Spinal cord (tissue), 9 donors: ENCODE measurements at regions not wholly inside any gene's neighbourhood (a gene's known extent, or its start where the extent isn't known, plus 50 kb on each side); places are given as distances from the start of the nearest gene placed in this dataset.

Experiments used
- DNase-seq, 6 donors: peaks; one replicate each; pipeline versions ENCODE4 v3.0.0 to v3.0.0-alpha.2; 2013 to 2015; ENCODE audit warnings: low spot score in 6 of 6, low read depth in 4 of 6
- H3K27ac ChIP-seq: one replicate; pipeline ENCODE4 v1.5.1; 2013; ENCODE audit warnings: low read depth, low read length, control low read depth
- H3K27me3 ChIP-seq: one replicate; pipeline ENCODE4 v1.6.1; 2013; ENCODE audit warnings: low read length; ENCODE audit not compliant: control insufficient read depth, insufficient read depth
- H3K36me3 ChIP-seq: one replicate; pipeline ENCODE4 v1.6.1; 2013; ENCODE audit warnings: low read length; ENCODE audit not compliant: control insufficient read depth, insufficient read depth
- H3K4me1 ChIP-seq: one replicate; pipeline ENCODE4 v1.6.1; 2013; ENCODE audit warnings: low read length; ENCODE audit not compliant: control insufficient read depth, insufficient read depth
- H3K4me3 ChIP-seq: one replicate; pipeline ENCODE4 v1.5.1; 2013; ENCODE audit warnings: low read depth, low read length, control low read depth
- H3K9me3 ChIP-seq: one replicate; pipeline ENCODE4 v1.6.1; 2013; ENCODE audit warnings: low read length; ENCODE audit not compliant: control insufficient read depth, insufficient read depth
- WGBS: methylation state at CpG from one replicate; pipeline ENCODE4 v1.1.5; 2013; ENCODE audit warnings: missing lambda C conversion rate; ENCODE audit not compliant: insufficient coverage; 5-methylcytosine and 5-hydroxymethylcytosine counted together
- donor health status: healthy.

DNA sequence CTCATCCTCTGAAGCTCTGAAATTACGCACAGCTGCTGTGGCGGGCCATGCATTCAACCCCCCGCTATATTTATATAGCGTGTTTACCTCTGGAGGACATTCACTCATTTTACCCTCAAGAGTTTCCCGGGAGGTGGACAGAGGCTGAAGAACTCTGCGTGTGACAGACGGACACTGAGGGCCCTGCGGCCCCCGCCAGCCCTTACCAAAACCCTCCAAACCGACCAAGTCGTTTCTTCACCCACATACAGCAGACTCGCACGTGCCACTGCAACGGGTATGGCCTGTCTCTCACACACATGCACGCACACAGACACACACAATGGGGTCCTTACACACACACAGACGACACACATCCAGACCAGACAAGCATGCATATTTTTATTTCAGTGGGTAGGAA is 216.4 kb upstream of the FOXF1 start:
- no peaks in the 10 kb centered on the region for H3K36me3 ChIP-seq
- WGBS = 82% methylated on average over 11 of the region's 16 CpGs
- no peak overlapping the region for H3K4me3 ChIP-seq
- DNase-seq = no peak
- peaks cover 17% of the 10 kb centered on the region for H3K4me1 ChIP-seq
- H3K9me3 ChIP-seq = no peaks in the 10 kb centered on the region
- H3K27me3 ChIP-seq = peaks cover 91% of the 10 kb centered on the region
- no peak overlapping the region for H3K27ac ChIP-seq

DNA sequence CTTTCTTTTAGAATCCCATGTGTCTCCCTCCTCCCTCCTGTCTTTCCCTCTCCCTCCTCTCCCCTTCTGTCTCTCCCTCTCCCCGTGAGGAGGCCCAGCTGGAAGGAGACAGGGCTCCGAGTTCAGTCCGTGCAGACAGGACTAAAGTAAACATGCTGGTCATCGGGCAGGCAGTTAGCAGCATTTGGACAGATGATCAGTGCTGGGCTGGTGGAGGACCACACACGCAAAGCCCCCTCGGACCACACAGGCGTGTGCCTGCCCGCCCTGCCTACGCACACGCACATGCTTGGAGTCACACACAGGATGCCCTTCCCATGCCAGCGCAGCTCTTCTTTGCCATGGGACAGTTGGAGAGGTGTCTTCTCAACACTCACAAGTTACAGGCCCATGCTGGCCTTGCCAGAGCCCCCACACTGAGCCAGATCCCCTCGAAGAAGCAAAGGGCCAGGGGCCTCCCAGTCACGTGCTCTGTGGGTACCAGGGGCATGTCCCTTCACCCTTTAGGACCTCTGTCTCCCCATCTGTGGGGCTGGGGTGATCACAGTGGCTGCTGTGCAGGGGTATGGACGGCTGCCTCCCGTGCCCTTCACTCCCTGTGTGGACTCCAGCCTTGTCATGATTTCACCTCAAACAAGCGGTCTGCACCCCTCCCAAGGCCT is 215.7 kb upstream of the FOXF1 start:
- H3K36me3 ChIP-seq = no peaks in the 10 kb centered on the region
- 59% methylated on average over 16 of the region's 16 CpGs for WGBS
- H3K27ac ChIP-seq = no peak overlapping the region
- H3K9me3 ChIP-seq = no peaks in the 10 kb centered on the region
- H3K27me3 ChIP-seq = peaks cover 90% of the 10 kb centered on the region
- DNase-seq = no peak
- H3K4me3 ChIP-seq = no peak overlapping the region
- peaks cover 15% of the 10 kb centered on the region for H3K4me1 ChIP-seq

DNA sequence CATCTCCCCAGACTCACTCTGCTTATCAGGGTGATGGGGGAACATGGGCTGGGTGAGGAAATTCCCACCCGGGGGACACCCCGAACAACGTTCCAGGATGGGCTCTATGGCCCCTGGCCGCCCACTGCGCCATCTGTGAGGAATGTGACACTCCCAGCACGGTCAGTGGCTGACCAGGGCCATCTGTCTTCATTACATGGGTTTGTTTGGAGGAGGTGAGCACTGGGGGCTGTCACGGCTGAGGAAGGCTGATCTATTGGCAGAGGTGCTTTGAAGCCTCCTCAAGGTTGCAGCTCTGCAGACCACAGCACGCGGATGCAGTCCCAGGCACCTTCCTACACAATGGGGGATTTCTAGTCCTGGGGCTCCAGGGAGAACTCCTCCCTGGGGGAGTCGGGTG is 214.1 kb upstream of the FOXF1 start:
- DNase-seq = no peak
- no peaks in the 10 kb centered on the region for H3K36me3 ChIP-seq
- H3K27ac ChIP-seq = no peak overlapping the region
- peaks cover 89% of the 10 kb centered on the region for H3K27me3 ChIP-seq
- peaks cover 20% of the 10 kb centered on the region for H3K4me1 ChIP-seq
- WGBS = 47% methylated on average over 10 of the region's 10 CpGs
- H3K9me3 ChIP-seq = no peaks in the 10 kb centered on the region
- H3K4me3 ChIP-seq = no peak overlapping the region

DNA sequence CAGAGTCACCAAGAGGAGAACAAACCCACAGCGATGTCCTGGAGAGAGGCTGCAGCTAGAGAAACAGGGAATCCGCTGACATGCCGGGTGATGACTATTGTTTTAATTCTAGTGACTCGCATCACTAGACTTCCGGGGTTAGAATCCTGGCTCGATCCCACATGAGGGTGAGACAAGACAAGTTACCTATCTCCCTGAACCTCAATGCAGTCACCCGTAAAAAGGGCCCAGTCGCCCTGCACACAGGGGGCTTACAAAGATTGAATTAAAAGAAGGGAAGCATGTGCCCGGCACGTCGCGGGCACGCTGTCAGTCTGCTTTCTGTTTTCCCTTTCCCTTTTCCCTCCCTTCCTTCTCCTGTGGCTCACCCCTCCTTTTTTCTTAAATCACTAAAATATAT is 212.9 kb upstream of the FOXF1 start:
- Histone ChIP-seq H3K27me3 (peaks cover 87% of the 10 kb centered on the region), H3K27ac (no peak overlapping the region), H3K4me3 (no peak overlapping the region), H3K9me3 (no peaks in the 10 kb centered on the region), H3K4me1 (peaks cover 21% of the 10 kb centered on the region), H3K36me3 (no peaks in the 10 kb centered on the region)
- no peak for DNase-seq
- 43% methylated on average over 12 of the region's 13 CpGs for WGBS

DNA sequence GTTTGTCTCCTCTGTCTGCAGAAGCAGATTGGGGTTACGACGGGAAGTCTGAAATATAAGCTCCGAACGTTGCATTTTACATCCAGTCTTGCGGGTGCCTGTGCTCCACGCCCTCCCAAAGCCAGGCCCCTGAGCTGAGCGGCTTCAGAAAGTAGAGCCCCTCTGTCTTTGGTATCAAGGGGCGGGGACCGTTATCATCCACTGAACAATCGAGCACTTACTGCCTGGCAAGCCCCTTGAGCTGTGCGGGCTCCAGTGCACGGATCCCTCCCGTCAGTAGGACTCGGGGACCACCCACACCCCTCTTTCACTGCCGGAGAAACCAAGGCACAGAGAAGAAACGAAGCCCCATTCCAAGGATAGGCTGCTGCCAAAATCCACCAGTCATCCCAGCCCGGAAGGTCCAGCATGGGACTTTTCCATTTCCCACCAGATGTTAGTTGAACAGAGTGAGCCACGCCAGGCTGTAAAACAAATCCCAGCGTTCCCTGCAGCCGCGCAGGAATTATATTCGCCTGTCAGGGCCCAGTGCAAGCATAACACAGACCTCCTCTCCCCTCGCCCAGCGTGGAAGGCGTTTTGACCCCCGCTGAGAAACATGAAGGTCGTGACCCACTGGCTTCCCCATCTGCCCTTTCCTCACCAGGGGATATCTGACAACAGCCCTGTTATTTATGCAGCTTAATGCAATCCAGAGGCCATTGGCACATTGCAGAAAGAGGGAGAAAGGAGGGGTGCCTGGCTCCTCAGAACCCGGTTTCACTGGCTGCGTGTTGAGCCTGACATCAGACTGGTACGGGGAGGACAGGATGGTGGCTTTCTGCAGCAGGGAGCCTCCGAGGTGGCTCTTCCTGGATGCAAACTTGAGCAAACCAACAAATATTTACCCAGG is 212.2 kb upstream of the FOXF1 start:
- WGBS = 8% methylated on average over 31 of the region's 31 CpGs
- Histone ChIP-seq H3K9me3 (no peaks in the 10 kb centered on the region), H3K36me3 (no peaks in the 10 kb centered on the region), H3K27ac (no peak overlapping the region), H3K4me3 (no peak overlapping the region), H3K27me3 (peaks cover 87% of the 10 kb centered on the region), H3K4me1 (peaks cover 21% of the 10 kb centered on the region)
- peak in 1 of 6 donors; percentile 43 for DNase-seq

DNA sequence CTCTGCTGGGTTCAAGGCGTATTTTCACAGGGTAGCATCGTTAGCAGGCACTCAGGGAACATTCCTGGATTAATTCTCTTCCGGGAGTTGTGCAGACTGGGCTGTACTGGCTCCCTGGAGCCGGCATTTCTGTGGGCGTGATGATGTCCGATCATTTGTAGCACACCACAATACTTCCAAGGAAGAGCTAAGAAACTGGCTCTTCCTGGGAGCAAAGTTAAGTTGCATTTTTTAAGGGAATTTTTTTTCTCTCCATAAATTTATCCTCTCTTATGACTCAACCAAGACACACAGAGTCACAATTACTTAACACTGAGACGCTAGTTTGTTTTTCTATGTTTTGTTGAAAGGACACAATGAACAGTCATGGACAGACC is 211.6 kb upstream of the FOXF1 start:
- peaks cover 88% of the 10 kb centered on the region for H3K27me3 ChIP-seq
- DNase-seq = no peak
- no peak overlapping the region for H3K4me3 ChIP-seq
- peaks cover 21% of the 10 kb centered on the region for H3K4me1 ChIP-seq
- no peak overlapping the region for H3K27ac ChIP-seq
- no peaks in the 10 kb centered on the region for H3K9me3 ChIP-seq
- WGBS = 80% methylated on average over 1 of the region's 7 CpGs
- no peaks in the 10 kb centered on the region for H3K36me3 ChIP-seq

DNA sequence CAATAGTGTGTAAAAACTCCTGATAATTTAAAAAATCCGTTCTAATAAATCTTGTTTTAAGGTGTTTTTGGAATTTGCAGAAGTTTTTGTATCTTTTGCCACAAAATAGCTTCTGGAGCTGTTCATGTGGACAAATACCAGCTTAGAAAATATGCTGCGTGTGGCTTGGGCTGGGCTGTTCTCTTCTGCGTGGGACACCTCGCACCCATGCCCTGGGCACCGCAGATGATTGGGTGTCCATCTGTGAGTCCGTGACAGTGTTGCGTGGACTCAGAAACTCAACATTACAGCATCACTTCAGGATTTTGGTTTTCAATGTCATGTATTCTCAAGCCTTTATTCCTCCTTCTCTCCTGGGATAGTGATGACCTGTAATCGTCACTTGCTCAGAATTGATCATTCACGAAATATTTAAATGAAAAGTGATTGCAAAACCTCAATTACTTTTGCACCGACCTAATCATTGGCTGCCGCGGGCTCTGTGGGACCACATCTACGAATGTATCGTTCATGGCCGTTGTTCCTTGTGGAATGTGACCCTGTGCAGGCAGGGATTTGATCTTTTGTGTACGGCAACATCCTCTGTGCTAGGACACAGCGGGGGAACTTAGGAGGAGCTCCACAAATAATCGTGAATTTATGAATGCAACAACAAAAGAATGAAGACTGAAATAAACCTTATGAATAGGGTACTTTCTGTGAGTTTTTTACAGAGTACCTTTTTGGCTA is 210.3 kb upstream of the FOXF1 start:
- WGBS = 59% methylated on average over 14 of the region's 18 CpGs
- Histone ChIP-seq H3K4me1 (peaks cover 21% of the 10 kb centered on the region), H3K9me3 (no peaks in the 10 kb centered on the region), H3K36me3 (no peaks in the 10 kb centered on the region), H3K27ac (no peak overlapping the region), H3K4me3 (no peak overlapping the region), H3K27me3 (peaks cover 79% of the 10 kb centered on the region)
- DNase-seq = no peak

DNA sequence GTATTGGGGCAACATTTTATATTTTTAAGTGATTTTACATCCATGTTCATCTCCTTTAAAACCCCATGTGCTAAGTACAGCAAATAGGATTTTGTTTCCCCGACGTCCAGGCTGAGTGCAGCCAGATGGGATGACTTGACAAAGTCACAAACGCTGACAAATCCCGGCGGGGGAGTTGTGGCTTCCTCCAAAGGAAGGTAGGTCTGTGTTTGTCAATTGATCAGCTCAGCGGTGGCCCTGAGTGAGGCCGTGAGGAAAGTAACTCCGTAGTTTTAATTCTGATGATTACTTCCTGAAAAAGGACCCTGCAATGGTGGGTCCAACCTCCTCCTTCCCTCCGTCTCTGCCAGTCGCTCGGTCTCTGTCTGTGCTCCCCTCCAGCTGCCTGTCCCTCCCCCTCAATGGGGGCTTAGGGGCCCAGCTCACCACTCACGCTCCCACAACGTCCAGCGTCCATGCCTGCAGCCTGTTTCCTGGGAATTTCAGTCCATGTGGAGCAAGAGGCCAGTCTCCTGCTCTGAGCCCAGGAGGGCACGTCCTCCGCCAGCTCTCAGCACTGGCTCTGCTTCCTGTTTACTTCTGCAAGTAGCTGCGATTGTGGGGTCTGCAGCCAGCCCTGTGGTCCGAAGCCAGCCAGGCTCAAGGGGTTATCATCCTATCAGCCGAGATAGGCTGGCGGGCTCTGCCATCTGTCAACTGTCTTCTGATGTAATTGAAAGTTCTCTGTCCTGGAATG is 209.4 kb upstream of the FOXF1 start:
- peaks cover 76% of the 10 kb centered on the region for H3K27me3 ChIP-seq
- no peaks in the 10 kb centered on the region for H3K36me3 ChIP-seq
- DNase-seq = no peak
- no peaks in the 10 kb centered on the region for H3K9me3 ChIP-seq
- WGBS = 17% methylated on average over 16 of the region's 20 CpGs
- peaks cover 21% of the 10 kb centered on the region for H3K4me1 ChIP-seq
- no peak overlapping the region for H3K4me3 ChIP-seq
- no peak overlapping the region for H3K27ac ChIP-seq

DNA sequence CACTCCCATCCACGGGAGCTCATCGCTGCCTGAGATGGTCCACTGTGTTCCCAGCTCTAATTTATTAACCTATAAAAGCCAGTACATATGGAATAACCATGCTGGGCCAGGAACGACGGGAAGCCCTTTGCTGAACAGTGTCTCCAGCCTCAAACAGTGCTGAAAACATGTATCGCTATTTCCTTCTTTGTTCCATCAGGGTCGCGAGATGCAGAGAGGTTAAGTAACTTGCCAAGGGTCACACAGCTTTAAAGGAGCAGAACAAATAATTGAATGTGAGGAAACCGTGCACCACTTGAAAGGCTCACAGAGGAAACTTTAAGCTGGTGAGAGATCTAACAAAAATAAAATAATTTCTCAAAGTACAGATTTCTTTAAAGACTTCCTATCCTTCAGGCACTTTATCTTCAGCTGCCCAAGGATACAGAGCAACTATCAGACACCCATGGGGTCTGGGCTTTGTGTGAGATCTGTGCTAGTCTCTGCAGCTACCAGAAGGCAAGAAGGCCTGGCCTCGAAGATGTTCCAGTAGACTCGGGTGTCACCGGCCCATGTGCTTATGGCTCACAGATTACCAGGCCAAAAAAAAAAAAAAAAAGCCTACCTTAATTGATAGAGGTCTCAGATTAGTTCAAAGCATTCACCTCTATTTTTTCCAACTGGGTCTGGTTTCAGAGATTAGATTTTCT is 207.8 kb upstream of the FOXF1 start:
- Histone ChIP-seq H3K27me3 (peaks cover 60% of the 10 kb centered on the region), H3K4me3 (no peak overlapping the region), H3K36me3 (no peaks in the 10 kb centered on the region), H3K27ac (no peak overlapping the region), H3K4me1 (peaks cover 18% of the 10 kb centered on the region), H3K9me3 (no peaks in the 10 kb centered on the region)
- WGBS = 67% methylated on average over 7 of the region's 11 CpGs
- DNase-seq = no peak
